Transverse colon (tissue), 4 donors: ENCODE measurements at regions not wholly inside any gene's neighbourhood (a gene's known extent, or its start where the extent isn't known, plus 50 kb on each side); places are given as distances from the start of the nearest gene placed in this dataset.

Experiments used
- EP300 ChIP-seq: sonication (generic); formaldehyde crosslinking; IDR thresholded peaks from one replicate; pipeline ENCODE4 v1.6.1; 2017; ENCODE audit warnings: antibody characterized with exemption, low read depth
- POLR2A ChIP-seq: fragments of 450-650 bp; IDR thresholded peaks from one replicate; pipeline ENCODE4 v1.6.1; 2016; ENCODE audit warnings: antibody characterized with exemption, mild to moderate bottlenecking, moderate library complexity
- POLR2AphosphoS5 ChIP-seq, 3 donors: sonication (generic); formaldehyde crosslinking; IDR thresholded peaks; one replicate each; pipeline ENCODE4 v1.6.1; 2016; ENCODE audit warnings: antibody characterized with exemption in 3 of 3
- TF ChIP-seq, protein P1 (sequence below), 5 experiments: fragments of 200-600 bp in 3 of 5; fragments of 450-650 bp in 2 of 5; sonication (generic) in 3 of 5; IDR thresholded peaks; 1 replicate in 2 of 5; 2 replicates in 3 of 5; pipeline ENCODE4 v1.5.1; 2016 to 2017; ENCODE audit warnings: antibody characterized with exemption in 5 of 5, inconsistent platforms in 3 of 5, mild to moderate bottlenecking in 2 of 5, moderate library complexity in 1 of 5

DNA sequence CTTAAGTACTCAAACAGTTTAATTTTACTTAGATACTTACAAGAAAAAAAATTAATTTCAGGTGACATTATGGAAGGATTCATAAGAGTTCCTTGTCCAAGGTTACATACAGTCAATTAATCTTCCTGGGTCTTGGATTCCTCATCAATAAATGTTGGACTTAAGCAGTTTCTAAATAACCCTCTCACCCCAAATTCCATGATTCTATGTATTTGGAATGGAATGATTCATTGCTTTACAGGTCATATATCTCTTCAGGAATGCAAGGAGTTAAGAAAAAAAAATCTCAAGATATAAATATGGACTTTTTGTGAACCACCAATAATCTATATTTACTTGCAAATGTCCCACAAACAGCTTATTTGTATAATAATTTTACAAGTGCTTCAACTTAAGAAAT lies 84.2 kb upstream of the BMP4 start:
- TF ChIP-seq POLR2A: no peak
- TF ChIP-seq EP300: no peak
- TF ChIP-seq, protein P1, sequence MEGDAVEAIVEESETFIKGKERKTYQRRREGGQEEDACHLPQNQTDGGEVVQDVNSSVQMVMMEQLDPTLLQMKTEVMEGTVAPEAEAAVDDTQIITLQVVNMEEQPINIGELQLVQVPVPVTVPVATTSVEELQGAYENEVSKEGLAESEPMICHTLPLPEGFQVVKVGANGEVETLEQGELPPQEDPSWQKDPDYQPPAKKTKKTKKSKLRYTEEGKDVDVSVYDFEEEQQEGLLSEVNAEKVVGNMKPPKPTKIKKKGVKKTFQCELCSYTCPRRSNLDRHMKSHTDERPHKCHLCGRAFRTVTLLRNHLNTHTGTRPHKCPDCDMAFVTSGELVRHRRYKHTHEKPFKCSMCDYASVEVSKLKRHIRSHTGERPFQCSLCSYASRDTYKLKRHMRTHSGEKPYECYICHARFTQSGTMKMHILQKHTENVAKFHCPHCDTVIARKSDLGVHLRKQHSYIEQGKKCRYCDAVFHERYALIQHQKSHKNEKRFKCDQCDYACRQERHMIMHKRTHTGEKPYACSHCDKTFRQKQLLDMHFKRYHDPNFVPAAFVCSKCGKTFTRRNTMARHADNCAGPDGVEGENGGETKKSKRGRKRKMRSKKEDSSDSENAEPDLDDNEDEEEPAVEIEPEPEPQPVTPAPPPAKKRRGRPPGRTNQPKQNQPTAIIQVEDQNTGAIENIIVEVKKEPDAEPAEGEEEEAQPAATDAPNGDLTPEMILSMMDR (IDR thresholded peaks at IDR 0.05): no peak
- no peak for TF ChIP-seq POLR2AphosphoS5 (IDR thresholded peaks at IDR 0.05)
